ENCODE measurements at regions not wholly inside any gene's neighbourhood (a gene's known extent, or its start where the extent isn't known, plus 50 kb on each side); places are given as distances from the start of the nearest gene placed in this dataset.

- no peak for DNase-seq (ENCODE audit: low read depth in 2 of 3, low spot score in 2 of 3)
Measured at GRCh38 chr3:24831221-24831620, 336.6 kb upstream of the THRB start.

DNA sequence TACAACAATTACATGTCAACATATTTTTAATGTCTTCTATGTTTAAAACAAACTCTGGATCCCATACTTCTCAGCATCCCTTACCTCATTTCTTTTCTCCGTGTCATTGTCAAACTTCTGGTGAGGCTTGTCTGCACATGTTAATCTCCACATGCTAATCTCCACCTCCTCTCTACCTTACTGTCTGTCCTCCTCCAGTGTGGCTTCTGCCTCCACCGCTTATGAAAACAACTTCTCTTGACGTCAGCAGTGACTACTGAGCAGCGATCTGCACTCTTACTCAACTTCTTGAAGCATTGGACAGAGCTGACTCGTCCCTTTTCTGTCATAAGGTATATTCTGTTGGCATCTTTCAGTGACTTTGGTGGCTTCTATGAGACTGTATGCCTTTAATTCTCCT lies 338.2 kb upstream of the THRB start:
- DNase-seq (ENCODE audit: low read depth in 2 of 3, low spot score in 2 of 3) = no peak

GRCh38 chr3:24834442-24834841 lies 339.8 kb upstream of the THRB start:
- no peak for DNase-seq (ENCODE audit: low read depth in 2 of 3, low spot score in 2 of 3)

DNA sequence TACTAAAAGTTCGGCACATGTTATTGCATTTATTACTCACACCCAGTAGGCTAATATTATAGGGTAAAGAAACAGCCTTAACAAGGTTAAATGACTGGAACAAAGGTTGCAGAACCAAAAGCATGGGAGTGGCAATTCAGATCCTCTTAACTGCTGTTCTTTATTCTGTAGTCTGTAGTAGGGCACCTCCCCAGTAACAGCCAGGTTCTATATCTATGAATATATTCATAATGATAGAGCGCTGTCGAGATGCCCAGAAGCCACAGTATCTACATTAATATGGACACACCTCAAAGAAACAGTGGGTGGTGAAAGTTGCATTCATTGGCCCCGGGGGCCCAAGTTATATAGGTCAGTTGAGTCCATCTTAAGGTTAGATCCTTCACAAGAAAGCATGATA lies 340.9 kb upstream of the THRB start:
- no peak for DNase-seq (ENCODE audit: low read depth in 2 of 3, low spot score in 2 of 3)

- DNase-seq (ENCODE audit: low read depth in 2 of 3, low spot score in 2 of 3) = no peak
Measured at GRCh38 chr3:24837601-24838000, 343.0 kb upstream of the THRB start.

DNA sequence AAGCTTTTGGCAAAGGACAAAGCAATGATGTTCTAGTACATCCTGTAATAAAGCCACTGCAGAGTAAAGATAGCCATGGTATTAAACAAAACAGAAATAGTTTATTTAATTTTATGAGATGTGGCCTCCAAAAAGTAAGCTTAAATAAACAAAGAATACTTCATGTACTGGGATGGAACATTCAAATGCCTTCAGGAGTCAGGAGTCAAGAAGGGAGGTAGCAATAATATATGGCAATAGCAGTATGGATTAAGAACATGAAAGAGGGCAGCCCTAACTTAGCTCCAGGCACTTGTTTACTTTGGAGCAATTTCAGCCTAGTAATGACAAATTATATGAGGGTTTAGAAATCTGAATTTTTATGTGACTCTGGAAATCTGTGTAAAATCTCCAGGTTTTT lies 343.9 kb upstream of the THRB start:
- no peak for DNase-seq (ENCODE audit: low read depth in 2 of 3, low spot score in 2 of 3)

GRCh38 chr3:24843955-24844354 lies 349.3 kb upstream of the THRB start:
- DNase-seq (ENCODE audit: low read depth in 2 of 3, low spot score in 2 of 3) = no peak

DNA sequence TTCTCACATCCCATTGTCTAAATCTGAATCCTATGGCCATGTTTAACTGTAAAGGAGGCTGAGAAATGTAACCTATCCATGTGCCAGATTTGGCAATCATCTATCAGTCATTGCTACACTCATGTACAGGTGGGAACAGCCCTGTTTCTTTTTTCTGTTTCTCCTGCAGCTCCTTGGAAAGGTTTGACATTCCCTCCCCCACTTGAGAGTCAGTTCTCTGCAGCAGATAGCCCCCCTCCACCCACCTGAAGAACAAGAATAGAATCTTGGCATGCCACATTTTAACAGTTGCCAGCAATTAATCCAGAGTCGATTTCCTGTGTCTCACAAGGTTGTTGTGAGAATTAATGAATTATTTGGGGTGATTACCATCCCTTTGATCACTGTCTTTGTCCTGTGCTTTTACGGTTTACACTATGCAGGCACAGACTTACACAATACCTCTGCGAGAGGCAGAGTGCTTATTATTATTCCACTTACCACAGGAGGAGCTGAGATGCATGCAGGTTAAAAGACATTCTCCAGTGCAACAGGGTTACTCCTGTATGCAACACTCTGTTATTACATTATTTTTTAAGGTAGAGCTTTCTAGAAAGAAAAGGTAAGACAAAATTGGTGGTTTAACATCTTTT lies 351.0 kb upstream of the THRB start:
- no peak for DNase-seq (ENCODE audit: low read depth in 2 of 3, low spot score in 2 of 3)

DNA sequence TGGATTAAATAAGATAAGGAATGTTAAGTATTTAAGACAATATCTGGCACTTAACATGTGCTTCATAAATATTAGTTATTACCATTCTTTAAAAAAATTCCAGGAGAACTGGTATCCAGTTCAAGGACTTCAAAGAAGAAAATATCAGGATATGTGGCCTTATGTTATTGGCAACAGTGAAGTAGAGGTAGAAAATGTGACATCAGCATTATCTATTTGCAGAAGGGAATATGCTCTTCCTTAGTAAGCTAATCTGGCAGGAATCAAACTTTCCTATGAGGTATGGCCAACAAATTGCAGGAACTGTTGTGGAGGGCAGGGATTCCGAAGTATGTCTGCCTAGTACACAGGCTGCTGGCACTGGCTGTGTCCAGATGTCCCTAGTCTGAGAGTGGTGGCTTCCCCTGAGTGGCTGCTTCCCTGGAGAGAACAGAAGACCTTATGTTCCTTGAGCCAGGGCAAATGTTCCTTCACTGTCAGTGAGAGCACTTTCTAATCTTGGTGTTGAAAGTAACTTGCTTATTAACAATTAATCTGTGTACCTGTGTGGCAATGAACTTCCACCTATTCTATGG lies 351.7 kb upstream of the THRB start:
- no peak for DNase-seq (ENCODE audit: low read depth in 2 of 3, low spot score in 2 of 3)

DNA sequence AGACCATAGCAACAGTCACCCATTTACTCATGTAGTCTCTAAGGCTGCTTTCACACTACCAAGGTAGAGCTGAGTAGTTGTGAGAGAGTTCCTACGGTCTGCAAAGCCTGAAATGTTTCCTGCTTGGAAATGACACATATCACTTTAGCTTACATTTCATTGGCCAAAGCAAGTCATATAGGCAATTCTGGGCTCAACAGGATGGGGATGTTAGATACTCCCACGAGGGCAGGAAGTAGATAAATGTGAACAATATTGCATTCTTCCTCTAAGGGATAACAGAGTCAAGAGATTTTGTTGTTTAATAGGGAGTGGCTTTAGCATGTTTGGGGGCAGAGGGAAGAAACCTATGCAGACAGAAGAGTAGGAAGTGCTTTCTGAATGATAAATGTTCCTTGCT lies 355.6 kb upstream of the THRB start:
- DNase-seq (ENCODE audit: low read depth in 2 of 3, low spot score in 2 of 3) = no peak

GRCh38 chr3:24853685-24854490 lies 359.2 kb upstream of the THRB start:
- DNase-seq (ENCODE audit: low read depth in 2 of 3, low spot score in 2 of 3) = no peak

- DNase-seq (ENCODE audit: low read depth in 2 of 3, low spot score in 2 of 3) = no peak
Measured at GRCh38 chr3:24854748-24855147, 360.1 kb upstream of the THRB start.

- DNase-seq (ENCODE audit: low read depth in 2 of 3, low spot score in 2 of 3) = no peak
Measured at GRCh38 chr3:24857945-24858344, 363.3 kb upstream of the THRB start.

DNA sequence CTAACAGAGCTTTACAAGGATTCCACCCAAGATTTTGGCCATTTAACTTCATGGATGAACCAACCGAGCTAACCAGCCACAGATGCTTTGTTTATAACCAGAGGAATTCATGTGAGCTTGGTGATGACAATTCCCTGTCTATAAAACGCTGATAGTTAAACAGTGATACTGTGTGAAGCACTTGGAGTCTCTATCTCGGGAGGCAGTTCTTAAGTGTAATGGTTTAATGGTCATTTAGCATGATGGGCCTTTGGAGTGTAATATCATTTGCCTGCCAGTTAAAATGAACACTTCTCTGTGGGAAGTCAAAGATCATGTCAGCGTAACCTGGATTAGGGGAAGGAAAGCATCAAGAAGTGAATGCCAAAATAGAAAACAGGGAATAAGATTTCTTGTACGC lies 368.6 kb upstream of the THRB start:
- no peak for DNase-seq (ENCODE audit: low read depth in 2 of 3, low spot score in 2 of 3)

GRCh38 chr3:24867783-24868182 lies 373.1 kb upstream of the THRB start:
- DNase-seq (ENCODE audit: low read depth in 2 of 3, low spot score in 2 of 3) = no peak

DNA sequence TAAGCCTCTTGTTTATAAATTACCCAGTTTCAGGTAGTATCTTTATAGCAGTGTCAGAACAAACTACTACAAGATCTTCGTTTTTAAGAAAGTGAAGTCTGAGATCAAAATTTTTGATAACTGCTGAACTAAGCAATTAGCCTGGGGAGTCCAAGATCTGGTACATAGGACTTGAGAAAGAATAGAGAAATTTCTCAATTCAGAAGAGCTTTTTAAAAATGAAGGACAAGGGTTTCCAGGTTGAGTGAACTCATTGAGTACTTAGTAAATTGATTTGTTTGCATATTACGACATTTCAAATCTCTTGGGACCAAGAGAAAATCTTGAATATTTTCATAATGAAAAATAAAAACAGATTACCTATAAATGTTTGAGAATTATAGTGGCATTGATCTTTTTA lies 386.6 kb upstream of the THRB start:
- no peak for DNase-seq (ENCODE audit: low read depth in 2 of 3, low spot score in 2 of 3)

DNA sequence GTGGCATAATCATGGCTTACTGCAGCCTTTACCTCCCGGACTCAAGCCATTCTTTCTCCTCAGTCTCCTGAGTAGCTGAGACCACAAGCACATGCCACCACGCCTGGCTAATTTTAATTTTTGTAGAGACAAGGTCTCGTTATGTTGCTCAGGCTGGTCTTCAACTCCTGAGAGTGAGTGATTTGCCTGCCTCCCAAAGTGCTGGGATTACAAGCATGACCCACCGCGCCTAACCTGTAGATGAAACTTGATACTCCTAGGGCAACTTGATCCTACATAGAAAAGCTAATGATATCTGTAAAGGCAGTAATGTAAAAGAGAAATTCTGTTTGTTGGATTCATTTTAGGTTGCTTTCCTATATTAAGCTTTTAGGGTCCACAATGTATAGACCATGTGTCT lies 391.9 kb upstream of the THRB start:
- no peak for DNase-seq (ENCODE audit: low read depth in 2 of 3, low spot score in 2 of 3)

DNA sequence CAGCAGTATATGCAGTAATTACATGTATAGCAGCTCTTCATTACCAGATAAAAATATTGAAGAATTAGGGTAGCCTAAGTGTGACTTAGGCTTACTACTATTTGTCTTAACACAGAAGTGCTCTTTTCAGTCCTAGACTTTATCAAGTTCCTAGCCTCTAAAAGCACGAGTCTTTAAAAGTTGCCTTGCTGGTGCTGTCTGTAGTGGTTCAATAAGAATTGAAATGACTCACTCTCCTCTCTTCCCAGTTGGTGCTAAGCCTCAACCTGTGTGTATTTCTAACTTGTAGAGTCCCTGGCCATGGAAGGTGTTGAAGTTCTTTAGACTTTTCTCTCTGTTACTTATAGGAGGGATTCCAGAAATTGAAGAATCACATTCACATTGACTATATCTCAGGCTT lies 395.4 kb upstream of the THRB start:
- no peak for DNase-seq (ENCODE audit: low read depth in 2 of 3, low spot score in 2 of 3)

DNA sequence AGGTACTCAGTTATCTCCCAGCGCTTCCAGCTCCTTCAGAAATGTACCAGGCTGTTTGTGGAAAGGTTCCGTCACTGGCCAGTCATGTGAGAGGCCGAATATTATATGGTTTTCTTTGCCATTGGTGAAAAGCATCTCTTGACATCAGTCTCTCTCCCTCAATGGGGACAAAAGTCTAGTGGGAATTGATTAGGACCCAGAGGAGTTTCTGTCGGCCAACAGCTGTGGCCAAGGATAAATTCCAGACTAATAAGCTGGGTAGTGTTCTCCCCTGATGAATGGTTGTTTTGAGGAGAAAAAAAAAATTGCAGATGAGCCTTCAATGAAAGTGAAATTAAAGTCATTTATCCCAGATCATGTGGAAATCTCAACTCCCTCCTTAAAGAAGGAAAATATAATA lies 404.7 kb upstream of the THRB start:
- no peak for DNase-seq (ENCODE audit: low read depth in 2 of 3, low spot score in 2 of 3)

DNA sequence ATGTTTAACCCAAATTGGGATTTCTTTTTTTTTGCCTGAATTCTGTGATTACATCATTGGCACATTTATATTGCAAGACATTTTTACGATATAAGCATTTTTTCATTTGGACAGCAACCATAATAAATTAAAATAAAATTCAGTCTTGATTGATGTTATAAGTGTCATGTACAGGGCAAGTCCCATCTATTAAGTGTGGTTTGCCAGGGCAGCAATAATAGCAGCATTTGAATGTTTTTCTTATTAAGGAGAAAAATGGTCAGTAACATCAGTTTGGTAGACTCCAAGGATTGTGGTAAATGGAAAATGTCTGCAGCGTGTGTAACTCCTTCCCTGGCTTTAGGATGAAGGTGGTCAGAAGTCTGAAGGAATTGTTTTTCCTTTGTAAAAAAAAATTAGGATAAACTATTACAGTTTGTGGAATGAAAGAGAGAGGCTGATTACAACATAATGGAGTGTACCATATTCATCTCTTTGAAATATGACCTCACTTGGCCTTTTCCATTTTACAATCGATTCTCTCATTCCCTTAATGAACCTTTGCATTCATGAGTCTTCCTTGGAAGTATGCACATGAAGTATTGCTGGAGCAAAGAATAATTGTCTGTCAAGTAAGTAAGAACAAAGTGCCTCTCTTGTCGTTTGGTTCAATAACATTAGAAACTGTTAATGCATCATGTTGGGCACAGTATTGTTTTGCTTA lies 405.4 kb upstream of the THRB start:
- DNase-seq (ENCODE audit: low read depth in 2 of 3, low spot score in 2 of 3) = no peak

- no peak for DNase-seq (ENCODE audit: low read depth in 2 of 3, low spot score in 2 of 3)
Measured at GRCh38 chr3:24905266-24905665, 410.6 kb upstream of the THRB start.

- no peak for DNase-seq (ENCODE audit: low read depth in 2 of 3, low spot score in 2 of 3)
Measured at GRCh38 chr3:24907106-24907505, 412.5 kb upstream of the THRB start.
